HG03103 (cell line): ENCODE measurements at regions not wholly inside any gene's neighbourhood (a gene's known extent, or its start where the extent isn't known, plus 50 kb on each side); places are given as distances from the start of the nearest gene placed in this dataset.

Experiments
- ATAC-seq: cut with Tn5 transposase; IDR thresholded peaks from one replicate; pipeline ENCODE4 v1.9.1; 2021; ENCODE audit warnings: low read depth; ENCODE audit not compliant: unreplicated experiment

GRCh38 chr5:36355516-36355915 lies 53.8 kb upstream of the RANBP3L start:
- no peak for ATAC-seq

- no peak for ATAC-seq
Observed at GRCh38 chr5:36356915-36357314, 55.2 kb upstream of the RANBP3L start.

GRCh38 chr5:36357391-36357975 lies 55.8 kb upstream of the RANBP3L start:
- no peak for ATAC-seq

GRCh38 chr5:36359267-36359666 lies 57.6 kb upstream of the RANBP3L start:
- no peak for ATAC-seq

- ATAC-seq = no peak
Observed at GRCh38 chr5:36360307-36360706, 58.6 kb upstream of the RANBP3L start.

- ATAC-seq = no peak
Observed at GRCh38 chr5:36363101-36363500, 61.4 kb upstream of the RANBP3L start.

GRCh38 chr5:36363744-36364143 lies 62.0 kb upstream of the RANBP3L start:
- no peak for ATAC-seq

- no peak for ATAC-seq
Observed at GRCh38 chr5:36364473-36364872, 62.8 kb upstream of the RANBP3L start.

GRCh38 chr5:36365896-36366295 lies 64.2 kb upstream of the RANBP3L start:
- ATAC-seq = no peak

- no peak for ATAC-seq
Observed at GRCh38 chr5:36366883-36367282, 65.2 kb upstream of the RANBP3L start.

- ATAC-seq = no peak
Observed at GRCh38 chr5:36367524-36367923, 65.8 kb upstream of the RANBP3L start.

GRCh38 chr5:36369219-36369690 lies 67.6 kb upstream of the RANBP3L start:
- no peak for ATAC-seq

GRCh38 chr5:36370073-36370472 lies 68.4 kb upstream of the RANBP3L start:
- ATAC-seq = no peak

GRCh38 chr5:36371366-36371765 lies 69.7 kb upstream of the RANBP3L start:
- no peak for ATAC-seq

GRCh38 chr5:36373527-36374086 lies 71.9 kb upstream of the RANBP3L start:
- ATAC-seq = no peak

- ATAC-seq = no peak
Observed at GRCh38 chr5:36374266-36374862, 72.7 kb upstream of the RANBP3L start.

- no peak for ATAC-seq
Observed at GRCh38 chr5:36377192-36377591, 75.5 kb upstream of the RANBP3L start.

GRCh38 chr5:36378551-36378950 lies 76.8 kb upstream of the RANBP3L start:
- no peak for ATAC-seq

GRCh38 chr5:36382890-36383289 lies 81.2 kb upstream of the RANBP3L start:
- no peak for ATAC-seq

- no peak for ATAC-seq
Observed at GRCh38 chr5:36383942-36384341, 82.2 kb upstream of the RANBP3L start.

GRCh38 chr5:36384845-36385244 lies 83.1 kb upstream of the RANBP3L start:
- no peak for ATAC-seq

GRCh38 chr5:36385495-36385894 lies 83.8 kb upstream of the RANBP3L start:
- no peak for ATAC-seq
